Panc1 (cell line): ENCODE measurements at regions not wholly inside any gene's neighbourhood (a gene's known extent, or its start where the extent isn't known, plus 50 kb on each side); places are given as distances from the start of the nearest gene placed in this dataset.

Source experiments
- ATAC-seq: fragments of 200-7000 bp; cut with Tn5 transposase; 2 replicates; pipeline ENCODE4 v1.9.1; 2020; ENCODE audit warnings: mild to moderate bottlenecking, moderate library complexity
- BruUV-seq: library from RNA; stranded (reverse); fragments of 400-500 nt; replicated peaks from 2 replicates; lab custom pipeline; 2021; lab: Mats Ljungman, UMichigan
- CTCF ChIA-PET: fragments of 300-600 bp; sonication (Branson Sonifier 250); formaldehyde crosslinking; loops from one replicate; lab custom pipeline; 2022; ENCODE audit warnings: antibody characterized with exemption; lab: Charles Lee
- POLR2A ChIA-PET: fragments of 300-600 bp; sonication (Branson Sonifier 250); formaldehyde crosslinking; loops from one replicate; lab custom pipeline; 2022; ENCODE audit warnings: antibody characterized with exemption; lab: Charles Lee
- DNase-seq: peaks from one replicate; pipeline ENCODE4 v3.0.0-alpha.2; 2010; ENCODE audit warnings: low read depth, low spot score
- H3K27ac ChIP-seq: 2 replicates; pipeline ENCODE4 v1.5.1; 2011; ENCODE audit warnings: mild to moderate bottlenecking, low read length, inconsistent platforms
- H3K27me3 ChIP-seq: fragments of 200-500 bp; sonication (Bioruptor generic); 2 replicates; pipeline ENCODE4 v1.6.0; 2014; ENCODE audit warnings: low read length, inconsistent platforms; ENCODE audit not compliant: control insufficient read depth, insufficient read depth
- H3K36me3 ChIP-seq: fragments of 200-500 bp; sonication (Bioruptor generic); 2 replicates; pipeline ENCODE4 v1.5.1; 2014; ENCODE audit warnings: inconsistent platforms, mild to moderate bottlenecking, low read length, moderate library complexity; ENCODE audit not compliant: control insufficient read depth, insufficient read depth
- H3K4me1 ChIP-seq: 2 replicates; pipeline ENCODE4 v1.5.1; 2011; ENCODE audit warnings: inconsistent platforms, mild to moderate bottlenecking, low read length, moderate library complexity; ENCODE audit not compliant: control insufficient read depth, insufficient read depth
- H3K4me3 ChIP-seq, 2 experiments: 2 replicates each; pipeline ENCODE4 v1.5.1; 2011 to 2012; ENCODE audit warnings: low read depth in 2 of 2, low read length in 2 of 2, mild to moderate bottlenecking in 2 of 2, inconsistent platforms in 1 of 2, moderate library complexity in 1 of 2
- H3K9me3 ChIP-seq: fragments of 200-500 bp; sonication (Bioruptor generic); 2 replicates; pipeline ENCODE4 v1.5.1; 2014; ENCODE audit warnings: low read depth, mild to moderate bottlenecking, inconsistent platforms, low read length, moderate library complexity; ENCODE audit not compliant: control insufficient read depth, insufficient read depth
- POLR2AphosphoS5 ChIP-seq: IDR thresholded peaks from 2 replicates; pipeline ENCODE4 v1.6.1; 2012; ENCODE audit warnings: mild to moderate bottlenecking, low read depth, low read length, moderate library complexity
- SIN3A ChIP-seq: IDR thresholded peaks from 2 replicates; pipeline ENCODE4 v1.6.1; 2012; ENCODE audit warnings: low read depth, mild to moderate bottlenecking, low read length, moderate library complexity, borderline replicate concordance; ENCODE audit not compliant: insufficient read depth
- TCF7L2 ChIP-seq: IDR thresholded peaks from 2 replicates; pipeline ENCODE4 v1.6.1; 2011; ENCODE audit warnings: mild to moderate bottlenecking, low read depth, low read length, inconsistent platforms
- in situ Hi-C: cut with HindIII; loops from 2 replicates; pipeline ENCODE4 v1.10.0; 2016; ENCODE audit warnings: low sequenced_read_pairs, low pct_unique_long_range_greater_than_20kb
- intact Hi-C: fragments of 100-400 bp; cut with micrococcal nuclease; formaldehyde crosslinking; loops from one replicate; pipeline ENCODE4 v1.10.0; 2022; ENCODE audit not compliant: unreplicated experiment
- TF ChIP-seq, protein P1 (sequence below), 2 experiments: IDR thresholded peaks; 2 replicates each; pipeline ENCODE4 v1.6.1; 2011 to 2012; ENCODE audit warnings: low read depth in 2 of 2, control low read depth in 1 of 2, low read length in 1 of 2, mild to moderate bottlenecking in 1 of 2, moderate library complexity in 1 of 2; ENCODE audit not compliant: insufficient read depth in 1 of 2
- TF ChIP-seq, protein P2 (sequence below): fragments of 450-650 bp; IDR thresholded peaks from 2 replicates; pipeline ENCODE4 v1.5.1; 2017; ENCODE audit warnings: mild to moderate bottlenecking

DNA sequence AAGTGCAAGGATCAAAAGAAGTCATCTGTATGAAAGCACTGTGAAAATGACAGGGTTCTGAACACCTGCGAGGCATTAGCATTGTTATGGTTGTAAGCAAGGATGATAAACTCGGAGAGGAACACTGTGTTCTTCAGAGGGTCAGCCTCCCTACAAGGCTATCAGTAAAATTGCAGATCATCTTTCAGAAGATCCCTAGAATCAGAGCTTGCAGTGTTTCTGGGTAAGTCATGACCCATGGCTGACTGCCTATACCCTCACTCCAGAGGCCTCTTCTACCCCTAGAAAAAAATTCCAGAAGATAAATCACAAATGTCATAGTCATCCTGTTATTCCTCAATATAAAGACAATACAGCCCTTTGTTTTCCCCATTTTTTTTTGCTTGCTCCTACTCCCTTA lies 292.6 kb downstream of the DMAC1 start:
- no peak overlapping the region for H3K4me3 ChIP-seq
- no peaks in the 10 kb centered on the region for H3K9me3 ChIP-seq
- in situ Hi-C loops (no loop called here), intact Hi-C loops (no loop called here)
- DNase-seq: no peak
- CTCF ChIA-PET: no interaction called here
- BruUV-seq: no TSS peak
- no peak for ATAC-seq
- no peaks in the 10 kb centered on the region for H3K4me1 ChIP-seq
- no peaks in the 10 kb centered on the region for H3K27me3 ChIP-seq
- POLR2A ChIA-PET: no interaction called here
- H3K27ac ChIP-seq: no peak overlapping the region
- H3K36me3 ChIP-seq: no peaks in the 10 kb centered on the region
- TF ChIP-seq, protein P1, sequence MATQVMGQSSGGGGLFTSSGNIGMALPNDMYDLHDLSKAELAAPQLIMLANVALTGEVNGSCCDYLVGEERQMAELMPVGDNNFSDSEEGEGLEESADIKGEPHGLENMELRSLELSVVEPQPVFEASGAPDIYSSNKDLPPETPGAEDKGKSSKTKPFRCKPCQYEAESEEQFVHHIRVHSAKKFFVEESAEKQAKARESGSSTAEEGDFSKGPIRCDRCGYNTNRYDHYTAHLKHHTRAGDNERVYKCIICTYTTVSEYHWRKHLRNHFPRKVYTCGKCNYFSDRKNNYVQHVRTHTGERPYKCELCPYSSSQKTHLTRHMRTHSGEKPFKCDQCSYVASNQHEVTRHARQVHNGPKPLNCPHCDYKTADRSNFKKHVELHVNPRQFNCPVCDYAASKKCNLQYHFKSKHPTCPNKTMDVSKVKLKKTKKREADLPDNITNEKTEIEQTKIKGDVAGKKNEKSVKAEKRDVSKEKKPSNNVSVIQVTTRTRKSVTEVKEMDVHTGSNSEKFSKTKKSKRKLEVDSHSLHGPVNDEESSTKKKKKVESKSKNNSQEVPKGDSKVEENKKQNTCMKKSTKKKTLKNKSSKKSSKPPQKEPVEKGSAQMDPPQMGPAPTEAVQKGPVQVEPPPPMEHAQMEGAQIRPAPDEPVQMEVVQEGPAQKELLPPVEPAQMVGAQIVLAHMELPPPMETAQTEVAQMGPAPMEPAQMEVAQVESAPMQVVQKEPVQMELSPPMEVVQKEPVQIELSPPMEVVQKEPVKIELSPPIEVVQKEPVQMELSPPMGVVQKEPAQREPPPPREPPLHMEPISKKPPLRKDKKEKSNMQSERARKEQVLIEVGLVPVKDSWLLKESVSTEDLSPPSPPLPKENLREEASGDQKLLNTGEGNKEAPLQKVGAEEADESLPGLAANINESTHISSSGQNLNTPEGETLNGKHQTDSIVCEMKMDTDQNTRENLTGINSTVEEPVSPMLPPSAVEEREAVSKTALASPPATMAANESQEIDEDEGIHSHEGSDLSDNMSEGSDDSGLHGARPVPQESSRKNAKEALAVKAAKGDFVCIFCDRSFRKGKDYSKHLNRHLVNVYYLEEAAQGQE (IDR thresholded peaks at IDR 0.05; ENCODE audit: insufficient read depth in 1 of 2, low read depth in 2 of 2, low read length in 1 of 2): no peak
- no peak for TF ChIP-seq SIN3A
- TF ChIP-seq TCF7L2: no peak
- TF ChIP-seq, protein P2, sequence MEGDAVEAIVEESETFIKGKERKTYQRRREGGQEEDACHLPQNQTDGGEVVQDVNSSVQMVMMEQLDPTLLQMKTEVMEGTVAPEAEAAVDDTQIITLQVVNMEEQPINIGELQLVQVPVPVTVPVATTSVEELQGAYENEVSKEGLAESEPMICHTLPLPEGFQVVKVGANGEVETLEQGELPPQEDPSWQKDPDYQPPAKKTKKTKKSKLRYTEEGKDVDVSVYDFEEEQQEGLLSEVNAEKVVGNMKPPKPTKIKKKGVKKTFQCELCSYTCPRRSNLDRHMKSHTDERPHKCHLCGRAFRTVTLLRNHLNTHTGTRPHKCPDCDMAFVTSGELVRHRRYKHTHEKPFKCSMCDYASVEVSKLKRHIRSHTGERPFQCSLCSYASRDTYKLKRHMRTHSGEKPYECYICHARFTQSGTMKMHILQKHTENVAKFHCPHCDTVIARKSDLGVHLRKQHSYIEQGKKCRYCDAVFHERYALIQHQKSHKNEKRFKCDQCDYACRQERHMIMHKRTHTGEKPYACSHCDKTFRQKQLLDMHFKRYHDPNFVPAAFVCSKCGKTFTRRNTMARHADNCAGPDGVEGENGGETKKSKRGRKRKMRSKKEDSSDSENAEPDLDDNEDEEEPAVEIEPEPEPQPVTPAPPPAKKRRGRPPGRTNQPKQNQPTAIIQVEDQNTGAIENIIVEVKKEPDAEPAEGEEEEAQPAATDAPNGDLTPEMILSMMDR: no peak
- no peak for TF ChIP-seq POLR2AphosphoS5

DNA sequence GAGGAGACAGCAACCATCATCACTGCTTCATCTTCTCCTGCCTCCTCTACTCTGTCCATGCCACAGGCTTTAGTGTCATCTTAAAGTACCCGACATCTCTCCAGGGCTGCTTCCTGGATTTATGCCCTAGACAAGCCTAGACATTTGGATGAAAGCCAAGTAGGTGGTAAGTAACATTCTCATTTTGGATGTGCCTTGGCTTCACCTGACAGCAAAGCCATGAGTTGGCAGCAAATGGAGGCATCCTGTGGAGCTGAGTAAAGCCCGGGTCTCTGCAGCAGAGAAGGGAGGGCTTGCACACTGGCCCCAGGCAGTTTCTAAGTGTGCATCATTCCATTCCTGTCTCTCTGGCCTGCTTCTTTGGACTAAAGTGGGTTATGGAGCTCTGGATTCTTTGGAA lies 299.1 kb downstream of the DMAC1 start:
- ATAC-seq: no peak
- Histone ChIP-seq H3K4me3 (no peak overlapping the region), H3K27ac (no peak overlapping the region), H3K4me1 (no peaks in the 10 kb centered on the region), H3K9me3 (no peaks in the 10 kb centered on the region), H3K36me3 (no peaks in the 10 kb centered on the region), H3K27me3 (no peaks in the 10 kb centered on the region)
- in situ Hi-C loops (no loop called here), intact Hi-C loops (no loop called here)
- no TSS peak for BruUV-seq
- ChIA-PET POLR2A (no interaction called here), CTCF (no interaction called here)
- no peak for DNase-seq
- TF ChIP-seq, protein P2: no peak
- TF ChIP-seq TCF7L2: no peak
- no peak for TF ChIP-seq POLR2AphosphoS5
- TF ChIP-seq SIN3A: no peak
- TF ChIP-seq, protein P1 (IDR thresholded peaks at IDR 0.05; ENCODE audit: insufficient read depth in 1 of 2, low read depth in 2 of 2, low read length in 1 of 2): no peak
